ENCODE measurements at regions not wholly inside any gene's neighbourhood (a gene's known extent, or its start where the extent isn't known, plus 50 kb on each side); places are given as distances from the start of the nearest gene placed in this dataset.
"Not testable (repeated sequence)": the region's sequence is repeated elsewhere in the genome, so short reads cannot be mapped to it uniquely, and the experiment has no call there.

- Histone ChIP-seq H3K4me3 (ENCODE audit: low read length) (no peak overlapping the region), H3K9me3 (ENCODE audit: control insufficient read depth, low read length) (no peaks in the 10 kb centered on the region), H3K4me1 (ENCODE audit: control insufficient read depth, insufficient read depth, low read length) (no peaks in the 10 kb centered on the region), H3K27me3 (ENCODE audit: control insufficient read depth, insufficient read depth, low read length, poor library complexity, severe bottlenecking) (no peaks in the 10 kb centered on the region), H3K9ac (ENCODE audit: extremely low read depth, low read length, poor library complexity, severe bottlenecking) (no peak overlapping the region), H3K36me3 (ENCODE audit: control insufficient read depth, insufficient read depth, low read length) (no peaks in the 10 kb centered on the region), H3K27ac (ENCODE audit: low read depth, low read length) (no peak overlapping the region)
- no peaks in the 10 kb centered on the region for H3K4me1 Mint-ChIP-seq
- WGBS, 2 experiments (ENCODE audit: insufficient coverage in 1 of 2, insufficient read length in 1 of 2), result 93 to 97% methylated on average over 4 to 5 of the region's 5 CpGs
- no peaks in the 10 kb centered on the region for H3K36me3 Mint-ChIP-seq (ENCODE audit: low read depth)
- no peak for DNase-seq
- no peak overlapping the region for H3K4me3 Mint-ChIP-seq
- H3K27ac Mint-ChIP-seq, result no peak overlapping the region
- peaks cover 19% of the 10 kb centered on the region for H3K9me3 Mint-ChIP-seq
- peaks cover 2% of the 10 kb centered on the region for H3K27me3 Mint-ChIP-seq (ENCODE audit: insufficient read depth)
- TF ChIP-seq, protein P1, sequence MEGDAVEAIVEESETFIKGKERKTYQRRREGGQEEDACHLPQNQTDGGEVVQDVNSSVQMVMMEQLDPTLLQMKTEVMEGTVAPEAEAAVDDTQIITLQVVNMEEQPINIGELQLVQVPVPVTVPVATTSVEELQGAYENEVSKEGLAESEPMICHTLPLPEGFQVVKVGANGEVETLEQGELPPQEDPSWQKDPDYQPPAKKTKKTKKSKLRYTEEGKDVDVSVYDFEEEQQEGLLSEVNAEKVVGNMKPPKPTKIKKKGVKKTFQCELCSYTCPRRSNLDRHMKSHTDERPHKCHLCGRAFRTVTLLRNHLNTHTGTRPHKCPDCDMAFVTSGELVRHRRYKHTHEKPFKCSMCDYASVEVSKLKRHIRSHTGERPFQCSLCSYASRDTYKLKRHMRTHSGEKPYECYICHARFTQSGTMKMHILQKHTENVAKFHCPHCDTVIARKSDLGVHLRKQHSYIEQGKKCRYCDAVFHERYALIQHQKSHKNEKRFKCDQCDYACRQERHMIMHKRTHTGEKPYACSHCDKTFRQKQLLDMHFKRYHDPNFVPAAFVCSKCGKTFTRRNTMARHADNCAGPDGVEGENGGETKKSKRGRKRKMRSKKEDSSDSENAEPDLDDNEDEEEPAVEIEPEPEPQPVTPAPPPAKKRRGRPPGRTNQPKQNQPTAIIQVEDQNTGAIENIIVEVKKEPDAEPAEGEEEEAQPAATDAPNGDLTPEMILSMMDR (conservative IDR thresholded peaks at IDR 0.05), result no peak
Measured at GRCh38 chr2:125822746-125823145, 833.2 kb upstream of the GYPC start.

DNA sequence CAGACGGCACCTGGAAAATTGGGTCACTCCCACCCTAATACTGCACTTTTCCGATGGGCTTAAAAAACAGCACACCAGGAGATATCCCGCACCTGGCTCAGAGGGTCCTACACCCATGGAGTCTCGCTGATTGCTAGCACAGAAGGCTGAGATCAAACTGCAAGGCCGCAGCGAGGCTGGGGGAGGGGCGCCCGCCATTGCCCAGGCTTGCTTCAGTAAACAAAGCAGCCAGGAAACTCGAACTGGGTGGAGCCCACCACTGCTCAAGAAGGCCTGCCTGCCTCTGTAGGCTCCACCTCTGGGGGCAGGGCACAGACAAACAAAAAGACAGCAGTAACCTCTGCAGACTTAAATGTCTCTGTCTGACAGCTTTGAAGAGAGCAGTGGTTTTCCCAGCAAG lies 830.2 kb upstream of the GYPC start:
- DNase-seq; H3K4me1 Mint-ChIP-seq; H3K27me3 Mint-ChIP-seq (ENCODE audit: insufficient read depth); H3K4me3 ChIP-seq (ENCODE audit: low read length); H3K36me3 ChIP-seq (ENCODE audit: control insufficient read depth, insufficient read depth, low read length); H3K9ac ChIP-seq (ENCODE audit: extremely low read depth, low read length, poor library complexity, severe bottlenecking); H3K27ac ChIP-seq (ENCODE audit: low read depth, low read length); H3K4me3 Mint-ChIP-seq; H3K4me1 ChIP-seq (ENCODE audit: control insufficient read depth, insufficient read depth, low read length); H3K36me3 Mint-ChIP-seq (ENCODE audit: low read depth); H3K27me3 ChIP-seq (ENCODE audit: control insufficient read depth, insufficient read depth, low read length, poor library complexity, severe bottlenecking); H3K9me3 ChIP-seq (ENCODE audit: control insufficient read depth, low read length); H3K27ac Mint-ChIP-seq: not testable (repeated sequence)
- peaks cover 25% of the 10 kb centered on the region for H3K9me3 Mint-ChIP-seq
- 82 to 90% methylated on average over 8 to 9 of the region's 9 CpGs for WGBS, 2 experiments (ENCODE audit: insufficient coverage in 1 of 2, insufficient read length in 1 of 2)

DNA sequence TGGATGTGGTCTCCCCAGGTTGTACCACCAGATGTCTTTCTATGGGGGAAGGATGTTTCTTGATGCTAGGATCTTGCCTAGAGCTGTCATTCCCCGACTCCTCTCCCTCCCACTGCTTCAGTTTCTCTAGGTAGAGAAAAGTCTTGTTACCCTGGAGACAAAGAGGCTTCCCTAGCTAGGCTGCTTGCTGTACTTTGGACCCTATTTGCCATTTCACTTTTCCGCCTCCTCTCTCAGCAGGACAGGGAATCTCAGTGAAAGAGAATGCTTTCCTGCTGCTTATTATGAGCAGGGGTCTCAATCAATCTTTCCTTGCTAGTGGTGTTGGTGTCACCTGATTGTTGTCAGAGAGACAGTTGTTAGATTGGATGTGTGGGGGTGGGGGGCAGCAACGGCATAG lies 818.8 kb upstream of the GYPC start:
- Mint-ChIP-seq H3K27me3 (ENCODE audit: insufficient read depth) (no peaks in the 10 kb centered on the region), H3K36me3 (ENCODE audit: low read depth) (no peaks in the 10 kb centered on the region), H3K4me1 (peaks cover 17% of the 10 kb centered on the region), H3K27ac (no peak overlapping the region), H3K9me3 (peaks cover 4% of the 10 kb centered on the region), H3K4me3 (no peak overlapping the region)
- WGBS, 2 experiments (ENCODE audit: insufficient coverage in 1 of 2, insufficient read length in 1 of 2), result 57% methylated on average over 3 of the region's 3 CpGs; no CpG with 5 or more reads in 1 of the 2 experiments
- Histone ChIP-seq H3K4me3 (ENCODE audit: low read length) (no peak overlapping the region), H3K36me3 (ENCODE audit: control insufficient read depth, insufficient read depth, low read length) (no peaks in the 10 kb centered on the region), H3K9ac (ENCODE audit: extremely low read depth, low read length, poor library complexity, severe bottlenecking) (no peak overlapping the region), H3K27me3 (ENCODE audit: control insufficient read depth, insufficient read depth, low read length, poor library complexity, severe bottlenecking) (no peaks in the 10 kb centered on the region), H3K4me1 (ENCODE audit: control insufficient read depth, insufficient read depth, low read length) (peaks cover 3% of the 10 kb centered on the region), H3K9me3 (ENCODE audit: control insufficient read depth, low read length) (peaks cover 3% of the 10 kb centered on the region), H3K27ac (ENCODE audit: low read depth, low read length) (peak overlapping the region; percentile 84)
- DNase-seq, result peak; percentile 48
- TF ChIP-seq, protein P1 (conservative IDR thresholded peaks at IDR 0.05), result no peak

- Histone ChIP-seq H3K27ac (ENCODE audit: low read depth, low read length) (peak overlapping the region; percentile 84), H3K4me1 (ENCODE audit: control insufficient read depth, insufficient read depth, low read length) (peaks cover 3% of the 10 kb centered on the region), H3K9me3 (ENCODE audit: control insufficient read depth, low read length) (peaks cover 3% of the 10 kb centered on the region), H3K27me3 (ENCODE audit: control insufficient read depth, insufficient read depth, low read length, poor library complexity, severe bottlenecking) (no peaks in the 10 kb centered on the region), H3K4me3 (ENCODE audit: low read length) (no peak overlapping the region), H3K36me3 (ENCODE audit: control insufficient read depth, insufficient read depth, low read length) (no peaks in the 10 kb centered on the region), H3K9ac (ENCODE audit: extremely low read depth, low read length, poor library complexity, severe bottlenecking) (no peak overlapping the region)
- Mint-ChIP-seq H3K4me1 (peaks cover 17% of the 10 kb centered on the region), H3K27ac (no peak overlapping the region), H3K9me3 (peaks cover 4% of the 10 kb centered on the region), H3K27me3 (ENCODE audit: insufficient read depth) (no peaks in the 10 kb centered on the region), H3K36me3 (ENCODE audit: low read depth) (no peaks in the 10 kb centered on the region), H3K4me3 (no peak overlapping the region)
- TF ChIP-seq, protein P1 (conservative IDR thresholded peaks at IDR 0.05), result no peak
- no peak for DNase-seq
- 80 to 84% methylated on average over 2 to 5 of the region's 5 CpGs for WGBS, 2 experiments (ENCODE audit: insufficient coverage in 1 of 2, insufficient read length in 1 of 2)
Measured at GRCh38 chr2:125837611-125838010, 818.3 kb upstream of the GYPC start.
